Right lobe of liver (tissue), 6 donors: ENCODE measurements at regions not wholly inside any gene's neighbourhood (a gene's known extent, or its start where the extent isn't known, plus 50 kb on each side); places are given as distances from the start of the nearest gene placed in this dataset.
A peak's percentile ranks its signal among the peaks of the same experiment; 100 is the strongest.

Source experiments
- ATAC-seq, 4 donors: fragments of 200-7000 bp; cut with Tn5 transposase; one replicate each; pipeline ENCODE4 v1.9.1; 2020; ENCODE audit warnings: mild to moderate bottlenecking in 4 of 4, moderate library complexity in 4 of 4
- DNase-seq, 3 donors: peaks; one replicate each; pipeline ENCODE4 v3.0.0-alpha.2; 2020
- H3K27ac ChIP-seq, 3 donors: fragments of 200-600 bp; one replicate each; pipeline ENCODE4 v1.8.0; 2022
- H3K27me3 ChIP-seq, 2 donors: fragments of 200-600 bp; one replicate each; pipeline ENCODE4 v1.8.0; 2022
- H3K36me3 ChIP-seq, 4 donors: fragments of 200-600 bp; sonication (generic) in 1 of 4; one replicate each; pipeline versions ENCODE4 v1.5.1 to v1.8.0; 2017 to 2022; ENCODE audit warnings: control low read depth in 1 of 4
- H3K4me1 ChIP-seq, 4 donors: fragments of 200-600 bp; sonication (generic) in 1 of 4; one replicate each; pipeline versions ENCODE4 v1.5.1 to v1.8.0; 2017 to 2022; ENCODE audit warnings: control low read depth in 1 of 4
- H3K4me3 ChIP-seq, 3 donors: fragments of 200-600 bp; one replicate each; pipeline ENCODE4 v1.8.0; 2022
- H3K9me3 ChIP-seq, 4 donors: fragments of 200-600 bp; sonication (generic) in 1 of 4; one replicate each; pipeline versions ENCODE4 v1.5.1 to v1.8.0; 2017 to 2022; ENCODE audit warnings: control low read depth in 1 of 4
- POLR2A ChIP-seq: fragments of 450-650 bp; IDR thresholded peaks from one replicate; pipeline ENCODE4 v1.6.1; 2017; ENCODE audit warnings: antibody characterized with exemption, mild to moderate bottlenecking
- WGBS: methylation state at CpG from one replicate; pipeline ENCODE4 v1.1.6; 2018; ENCODE audit warnings: low coverage, low lambda C conversion rate; ENCODE audit not compliant: insufficient coverage; ENCODE audit errors: missing lambda C conversion rate; 5-methylcytosine and 5-hydroxymethylcytosine counted together
- intact Hi-C, 2 donors: fragments of 100-400 bp; cut with DNase I; formaldehyde crosslinking; loops; one replicate each; pipeline versions ENCODE4 v1.11.2 to v1.14.1; 2022
- TF ChIP-seq, protein P1 (sequence below), 4 donors: fragments of 200-600 bp in 3 of 4; fragments of 450-650 bp in 1 of 4; IDR thresholded peaks; one replicate each; pipeline versions ENCODE4 v1.5.1 to v1.8.0; 2016 to 2022; ENCODE audit warnings: antibody characterized with exemption in 4 of 4, mild to moderate bottlenecking in 2 of 4
- donor health status: DM: no; HTN: yes; CAD: no.
- donor health status: DM: no; HTN: no; CAD: no.
- donor health status: DM: no; HTN: no; CAD: no.
- donor health status: DM: no; HTN: yes; CAD: no.
- donor health status: DM: no; HTN: yes; CAD: no.

- H3K27me3 ChIP-seq: no peaks in the 10 kb centered on the region
- DNase-seq: no peak
- intact Hi-C loops: no loop called here
- no peak overlapping the region for H3K4me3 ChIP-seq
- no peaks in the 10 kb centered on the region for H3K36me3 ChIP-seq
- no peak overlapping the region for H3K27ac ChIP-seq
- 82% methylated on average over 2 of the region's 3 CpGs for WGBS
- no peak for TF ChIP-seq POLR2A
- TF ChIP-seq, protein P1, sequence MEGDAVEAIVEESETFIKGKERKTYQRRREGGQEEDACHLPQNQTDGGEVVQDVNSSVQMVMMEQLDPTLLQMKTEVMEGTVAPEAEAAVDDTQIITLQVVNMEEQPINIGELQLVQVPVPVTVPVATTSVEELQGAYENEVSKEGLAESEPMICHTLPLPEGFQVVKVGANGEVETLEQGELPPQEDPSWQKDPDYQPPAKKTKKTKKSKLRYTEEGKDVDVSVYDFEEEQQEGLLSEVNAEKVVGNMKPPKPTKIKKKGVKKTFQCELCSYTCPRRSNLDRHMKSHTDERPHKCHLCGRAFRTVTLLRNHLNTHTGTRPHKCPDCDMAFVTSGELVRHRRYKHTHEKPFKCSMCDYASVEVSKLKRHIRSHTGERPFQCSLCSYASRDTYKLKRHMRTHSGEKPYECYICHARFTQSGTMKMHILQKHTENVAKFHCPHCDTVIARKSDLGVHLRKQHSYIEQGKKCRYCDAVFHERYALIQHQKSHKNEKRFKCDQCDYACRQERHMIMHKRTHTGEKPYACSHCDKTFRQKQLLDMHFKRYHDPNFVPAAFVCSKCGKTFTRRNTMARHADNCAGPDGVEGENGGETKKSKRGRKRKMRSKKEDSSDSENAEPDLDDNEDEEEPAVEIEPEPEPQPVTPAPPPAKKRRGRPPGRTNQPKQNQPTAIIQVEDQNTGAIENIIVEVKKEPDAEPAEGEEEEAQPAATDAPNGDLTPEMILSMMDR (IDR thresholded peaks at IDR 0.05): no peak
- H3K9me3 ChIP-seq: no peaks in the 10 kb centered on the region
- peaks cover 0 to 7% (median 0%) of the 10 kb centered on the region in 4 donors for H3K4me1 ChIP-seq
- no peak for ATAC-seq
These were observed 224.6 kb downstream of the C1D start for GRCh38 chr2:67838205-67838604.

DNA sequence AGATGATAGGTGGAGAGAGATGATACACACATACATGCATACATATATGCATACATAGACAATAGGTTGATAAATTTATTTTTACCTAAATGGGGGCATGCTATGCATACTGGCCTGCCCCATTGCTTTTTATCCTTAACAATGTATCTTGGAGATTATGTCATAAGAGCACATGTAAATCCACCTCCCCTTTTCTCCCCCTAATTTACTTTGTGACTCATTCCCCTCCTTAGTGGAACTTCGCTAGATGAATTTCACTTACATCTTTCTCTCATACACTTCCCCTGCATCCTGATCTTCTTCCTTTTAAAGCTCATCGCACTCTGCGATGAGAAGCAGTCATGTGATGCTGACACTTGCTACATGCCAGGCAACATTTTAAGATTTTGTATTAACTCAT lies 223.6 kb downstream of the C1D start:
- Histone ChIP-seq H3K9me3 (no peaks in the 10 kb centered on the region), H3K27ac (no peak overlapping the region), H3K4me3 (no peak overlapping the region), H3K4me1 (no peaks in the 10 kb centered on the region), H3K27me3 (no peaks in the 10 kb centered on the region), H3K36me3 (no peaks in the 10 kb centered on the region)
- intact Hi-C loops: no loop called here
- 86% methylated on average over 3 of the region's 3 CpGs for WGBS
- DNase-seq (no peak), ATAC-seq (no peak)
- TF ChIP-seq POLR2A: no peak
- TF ChIP-seq, protein P1 (IDR thresholded peaks at IDR 0.05): no peak

- intact Hi-C loops: no loop called here
- TF ChIP-seq, protein P1 (IDR thresholded peaks at IDR 0.05): no peak
- no peak for TF ChIP-seq POLR2A
These were observed 223.1 kb downstream of the C1D start for GRCh38 chr2:67839668-67840067.

DNA sequence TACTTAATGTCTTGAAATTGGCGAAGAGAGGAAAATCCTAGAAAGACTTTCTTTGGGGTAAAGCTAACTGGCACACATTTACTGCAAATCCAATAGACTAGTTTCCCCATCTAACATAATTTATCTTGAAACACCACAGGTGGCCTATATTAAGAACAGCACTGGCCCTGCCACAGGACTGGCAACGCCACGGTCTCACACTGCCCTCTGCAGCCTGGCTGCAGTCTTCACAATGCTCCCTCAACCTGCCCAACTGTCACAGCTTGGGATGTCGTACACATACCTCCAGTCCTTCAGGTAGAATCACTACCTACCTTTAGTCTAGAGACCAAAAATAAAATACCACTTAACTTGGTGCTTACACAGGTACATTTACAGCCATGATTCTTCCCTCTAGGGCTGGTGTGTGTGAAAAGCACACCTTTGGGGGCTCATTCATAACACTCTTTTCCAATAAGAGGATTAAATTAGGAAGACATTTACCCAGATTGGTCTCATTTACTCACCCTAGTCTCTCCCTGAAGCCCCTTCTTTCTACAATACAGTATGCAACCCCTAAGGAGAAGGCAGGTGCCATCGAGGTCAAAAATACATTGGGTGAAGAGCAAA lies 222.2 kb downstream of the C1D start:
- DNase-seq (peak; percentile 60 to 69 (median 62)), ATAC-seq (peak; percentile 79 to 99 (median 94))
- Histone ChIP-seq H3K36me3 (no peaks in the 10 kb centered on the region), H3K27me3 (no peaks in the 10 kb centered on the region), H3K4me1 (no peaks in the 10 kb centered on the region), H3K27ac (no peak overlapping the region), H3K4me3 (no peak overlapping the region), H3K9me3 (no peaks in the 10 kb centered on the region)
- TF ChIP-seq, protein P1 (IDR thresholded peaks at IDR 0.05): peak; percentile 58 to 82 (median 64)
- no peak for TF ChIP-seq POLR2A
- WGBS: 30% methylated on average over 5 of the region's 5 CpGs
- intact Hi-C loops: no loop called here

More at GRCh38 chr2:67839668-67840067, 223.1 kb downstream of the C1D start:
- no peak overlapping the region for H3K27ac ChIP-seq
- H3K27me3 ChIP-seq: no peaks in the 10 kb centered on the region
- H3K4me3 ChIP-seq: no peak overlapping the region
- H3K4me1 ChIP-seq: no peaks in the 10 kb centered on the region
- DNase-seq: no peak
- no peaks in the 10 kb centered on the region for H3K36me3 ChIP-seq
- WGBS: 43% methylated on average over 2 of the region's 3 CpGs
- no peak for ATAC-seq
- no peaks in the 10 kb centered on the region for H3K9me3 ChIP-seq

DNA sequence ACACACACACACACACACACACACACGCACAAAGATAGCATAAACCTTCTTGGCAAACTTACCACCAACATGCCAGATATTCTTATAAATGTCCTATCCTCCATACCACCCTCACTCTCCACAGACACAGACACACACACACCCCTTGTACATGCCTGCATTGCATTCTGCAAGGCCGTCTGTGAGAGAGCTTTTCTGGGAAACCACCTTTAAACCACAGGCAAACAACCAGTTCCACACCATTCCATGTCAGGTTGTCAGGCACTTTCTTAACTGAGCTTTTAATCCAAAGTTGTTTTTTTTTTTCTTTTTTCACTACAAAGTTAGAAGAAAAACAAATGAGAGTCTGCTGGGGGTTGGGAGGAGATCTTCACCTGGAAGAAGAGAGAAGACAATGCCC lies 221.1 kb downstream of the C1D start:
- intact Hi-C loops: no loop called here
- Histone ChIP-seq H3K4me1 (peaks cover 0 to 4% (median 0%) of the 10 kb centered on the region in 4 donors), H3K36me3 (no peaks in the 10 kb centered on the region), H3K4me3 (no peak overlapping the region), H3K27me3 (no peaks in the 10 kb centered on the region), H3K9me3 (no peaks in the 10 kb centered on the region), H3K27ac (no peak overlapping the region)
- WGBS: 38% methylated on average over 1 of the region's 2 CpGs
- DNase-seq (no peak), ATAC-seq (no peak)
- no peak for TF ChIP-seq POLR2A
- TF ChIP-seq, protein P1 (IDR thresholded peaks at IDR 0.05): no peak
